SK-N-DZ (cell line): ENCODE measurements at regions not wholly inside any gene's neighbourhood (a gene's known extent, or its start where the extent isn't known, plus 50 kb on each side); places are given as distances from the start of the nearest gene placed in this dataset.
"Not testable (repeated sequence)": the region's sequence is repeated elsewhere in the genome, so short reads cannot be mapped to it uniquely, and the experiment has no call there.

ENCODE experiments used
- DNase-seq: peaks from one replicate; pipeline ENCODE4 v3.0.0-alpha.2; 2015; ENCODE audit warnings: low spot score
- small RNA-seq, 2 experiments: library from RNA; depleted of rRNA; stranded (forward); fragments of <200 nt; gene quantifications; one replicate each; pipeline ENCODE3, GENCODE V24; 2014

DNA sequence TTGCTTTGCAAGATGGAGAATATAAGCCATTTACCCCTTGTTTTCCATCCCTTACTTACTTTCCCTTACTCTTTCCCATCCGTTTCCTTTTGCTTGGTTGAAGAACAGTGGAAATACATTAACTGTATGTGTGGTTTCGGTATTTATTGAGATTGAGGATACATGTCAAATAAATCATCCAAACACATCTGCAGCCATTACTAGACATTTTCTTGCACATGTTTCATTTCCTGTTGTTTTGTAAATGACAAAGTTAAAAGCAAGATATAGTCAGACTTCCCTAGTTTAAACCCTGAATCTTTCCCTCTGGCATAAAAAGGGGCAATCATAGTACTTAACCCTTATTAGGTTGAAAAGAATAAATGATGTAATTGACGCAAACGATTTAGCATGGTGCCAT lies 82.1 kb upstream of the BCHE start:
- DNase-seq: no peak

DNA sequence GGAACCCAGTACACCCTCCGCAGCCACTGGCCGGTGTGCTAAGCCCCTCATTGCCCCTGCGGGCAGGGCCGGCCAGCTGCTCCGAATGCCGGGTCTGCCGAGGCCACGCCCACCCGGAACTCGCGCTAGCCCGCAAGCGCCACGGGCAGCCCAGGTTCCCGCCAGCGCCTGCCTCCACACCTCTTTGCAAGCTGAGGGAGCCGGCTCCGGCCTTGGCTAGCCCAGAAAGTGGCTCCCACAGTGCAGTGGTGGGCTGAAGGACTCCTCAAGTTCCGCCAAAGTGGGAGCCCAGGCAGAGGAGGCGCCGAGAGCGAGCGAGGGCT lies 81.4 kb upstream of the BCHE start:
- no peak for DNase-seq

DNA sequence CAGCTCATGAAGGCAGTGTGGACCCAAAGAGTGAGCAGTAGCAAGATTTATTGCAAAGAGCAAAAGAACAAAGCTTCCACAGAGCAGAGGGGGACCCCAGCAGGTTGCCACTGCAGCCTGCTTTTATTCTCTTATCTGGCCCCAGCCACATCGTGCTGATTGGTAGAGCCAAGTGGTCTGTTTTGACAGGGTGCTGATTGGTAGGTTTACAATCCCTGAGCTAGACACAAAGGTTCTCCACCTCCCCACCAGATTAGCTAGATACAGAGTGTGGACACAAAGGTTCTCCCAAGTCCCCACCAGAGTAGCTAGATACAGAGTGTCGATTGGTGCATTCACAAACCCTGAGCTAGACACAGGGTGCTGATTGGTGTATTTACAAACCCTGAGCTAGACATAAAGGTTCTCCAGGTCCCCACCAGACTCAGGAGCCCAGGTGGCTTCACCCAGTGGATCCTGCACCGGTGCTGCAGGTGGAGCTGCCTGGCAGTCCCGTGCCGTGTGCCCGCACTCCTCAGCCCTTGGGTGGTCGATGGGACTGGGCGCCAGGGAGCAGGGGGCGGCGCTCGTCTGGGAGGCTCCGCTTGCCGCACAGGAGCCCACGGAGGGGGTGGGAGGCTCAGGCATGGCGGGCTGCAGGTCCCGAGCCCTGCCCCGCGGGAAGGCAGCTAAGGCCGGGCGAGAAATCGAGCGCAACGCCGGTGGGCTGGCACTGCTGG lies 80.9 kb upstream of the BCHE start:
- DNase-seq: not testable (repeated sequence)

DNA sequence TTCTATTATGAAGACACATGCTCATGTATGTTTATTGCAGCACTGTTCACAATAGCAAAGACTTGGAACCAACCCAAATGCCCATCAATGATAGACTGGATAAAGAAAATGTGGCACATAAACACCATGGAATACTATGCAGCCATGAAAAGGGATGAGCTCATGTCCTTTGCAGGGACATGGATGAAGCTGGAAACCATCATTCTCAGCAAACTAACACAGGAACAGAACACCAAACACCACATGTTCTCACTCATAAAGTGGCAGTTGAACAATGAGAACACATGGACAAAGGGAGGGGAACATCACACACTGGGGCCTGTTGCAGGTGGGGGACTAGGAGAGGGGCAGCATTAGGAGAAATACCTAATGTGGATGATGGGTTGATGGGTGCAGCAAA lies 77.9 kb upstream of the BCHE start:
- DNase-seq: not testable (repeated sequence)

DNA sequence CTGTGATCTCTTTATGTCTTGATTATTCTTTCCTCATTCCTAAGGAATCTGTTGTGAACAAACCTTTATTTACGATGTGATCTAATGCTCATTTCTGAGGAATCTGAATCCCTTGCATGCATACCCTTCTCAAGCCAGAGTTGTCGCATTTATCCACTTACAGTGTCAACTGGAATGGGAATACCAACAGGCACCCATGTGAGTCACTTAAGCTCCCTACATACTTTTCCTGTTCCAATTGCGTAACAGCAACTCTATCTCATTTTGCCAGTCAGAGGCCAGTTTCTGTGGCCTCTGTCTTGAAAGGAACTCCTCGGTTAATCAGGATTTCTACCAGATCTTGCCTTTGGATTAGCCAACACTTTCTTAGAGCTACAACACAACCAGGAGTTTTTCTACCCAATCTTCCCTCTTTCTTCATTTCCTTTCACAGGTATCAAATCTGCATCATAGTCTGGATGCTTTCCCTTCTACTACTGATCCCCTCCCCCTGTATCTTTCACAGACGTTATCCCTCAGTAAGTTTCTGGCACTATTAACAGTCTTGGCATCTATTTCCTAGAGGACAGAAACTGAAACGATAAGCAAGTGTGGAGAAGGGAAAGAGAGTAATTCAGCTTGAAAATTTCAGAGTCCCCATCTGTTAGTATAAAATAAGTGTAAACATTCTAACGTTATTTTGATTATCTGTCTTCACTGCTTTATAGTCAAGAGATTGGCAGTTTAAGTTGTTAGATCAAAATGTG lies 66.8 kb upstream of the BCHE start:
- no peak for DNase-seq

DNA sequence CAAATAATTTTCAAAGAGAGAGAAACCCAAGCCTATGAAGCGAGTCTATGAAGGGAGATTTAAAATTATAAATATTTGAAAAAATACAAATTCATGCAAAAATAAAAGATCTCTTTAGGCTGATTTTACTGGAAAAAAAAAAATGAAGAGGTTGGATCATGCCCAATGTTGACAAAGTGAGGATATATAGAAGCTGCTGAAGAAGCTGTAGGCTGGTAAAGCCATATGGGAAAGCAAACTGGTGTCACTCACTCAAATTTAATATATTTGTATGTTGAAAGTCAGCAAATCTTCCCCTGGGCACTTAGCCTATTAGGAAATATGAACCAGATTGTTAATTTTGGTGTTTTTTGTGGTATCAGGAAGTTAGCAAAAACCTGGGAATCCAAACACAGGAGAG lies 61.8 kb upstream of the BCHE start:
- no peak for DNase-seq

DNA sequence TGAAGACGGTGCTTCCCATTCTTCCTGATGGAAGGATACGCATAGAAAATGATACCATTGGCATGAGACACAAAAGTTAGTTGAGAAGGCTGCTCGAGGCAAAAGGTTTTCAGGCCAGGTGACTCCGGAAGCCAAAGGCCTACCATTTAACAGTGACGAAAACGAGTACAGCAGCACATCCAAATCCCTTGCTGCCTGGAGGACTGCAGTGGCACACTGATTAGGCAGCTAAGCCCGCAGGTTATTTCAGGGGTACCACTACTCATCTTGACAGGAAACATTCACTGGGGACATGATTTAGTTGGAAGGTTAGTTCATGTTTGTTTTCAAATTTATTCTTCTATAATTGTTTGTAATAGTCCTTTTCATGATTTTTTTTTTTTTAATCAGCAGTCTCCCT lies 59.9 kb upstream of the BCHE start:
- no peak for DNase-seq

DNA sequence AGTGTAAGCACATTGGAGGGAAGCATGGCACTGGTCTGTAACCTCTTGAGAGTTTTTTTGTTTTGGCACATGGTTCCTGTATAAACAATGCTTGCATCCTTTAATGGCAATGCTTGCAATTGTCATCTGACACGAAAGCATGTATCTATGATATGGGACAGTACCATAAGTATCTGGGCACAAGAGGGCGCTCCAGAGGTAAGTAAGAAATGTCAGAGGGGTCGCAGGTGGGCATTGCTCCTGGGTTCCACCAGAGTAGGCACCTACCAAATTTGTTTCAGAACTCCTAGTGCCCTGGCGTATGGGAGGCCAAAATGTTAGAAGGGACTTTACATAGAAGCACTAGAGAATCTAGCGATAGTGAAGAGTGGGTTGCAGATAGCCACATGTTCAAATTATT lies 58.7 kb upstream of the BCHE start:
- DNase-seq: peak; percentile 46

DNA sequence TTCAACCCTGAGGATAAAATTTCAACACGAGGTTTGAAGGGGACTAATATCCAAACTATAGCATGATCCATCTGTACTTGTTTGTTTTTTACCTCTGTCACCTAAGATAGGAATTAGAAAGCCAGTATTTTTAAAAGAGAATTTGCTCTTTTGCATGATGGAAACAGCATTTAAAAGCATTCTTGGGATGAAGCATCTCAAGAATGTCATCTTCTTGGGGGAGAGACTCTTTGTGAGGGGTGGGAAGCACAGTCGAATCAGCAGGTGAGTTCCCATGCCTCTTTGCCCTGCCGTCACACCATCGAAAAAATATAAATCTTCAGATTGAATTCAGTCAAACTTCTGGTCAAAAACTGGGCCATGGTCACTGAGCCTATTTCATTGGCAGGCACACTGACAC lies 55.3 kb upstream of the BCHE start:
- DNase-seq: no peak

Small RNAs in the stretch of these regions (small RNA-seq; reads per million reads assigned to genes)
- gene AC069439.1 (0 reads per million in 2 experiments), gene AC072046.1 (0 reads per million in 2 experiments), gene AC072046.2 (0 reads per million in 2 experiments), gene MTND4LP10 (0 reads per million in 2 experiments), gene RN7SKP298 (0 reads per million in 2 experiments)
